ENCODE measurements at regions not wholly inside any gene's neighbourhood (a gene's known extent, or its start where the extent isn't known, plus 50 kb on each side); places are given as distances from the start of the nearest gene placed in this dataset.

GRCh38 chr3:31167666-31168065 is 273.2 kb upstream of the GADL1 start:
- DNase-seq (ENCODE audit: extremely low spot score): no peak
- TF ChIP-seq CTCF (IDR thresholded peaks at IDR 0.05; ENCODE audit: control extremely low read depth, extremely low read depth, low read depth, missing control alignments): no peak
- ChIA-PET POLR2A (no interaction called here), CTCF (interaction anchor here (1.5 kb wide), 1 partner anchor 11 kb away, joined by 5 read pairs; no protein-coding TSS in a partner anchor)

GRCh38 chr3:31170932-31171670 is 276.6 kb upstream of the GADL1 start:
- DNase-seq (ENCODE audit: extremely low spot score): no peak
- ChIA-PET POLR2A (no interaction called here), CTCF (no interaction called here)
- TF ChIP-seq CTCF (IDR thresholded peaks at IDR 0.05; ENCODE audit: control extremely low read depth, extremely low read depth, low read depth, missing control alignments): no peak

- ChIA-PET CTCF (interaction anchor here (1.0 to 1.6 kb wide), 4 partner anchors 12 to 238 kb away, joined by 3 to 5 read pairs (median 4); no protein-coding TSS in a partner anchor), POLR2A (no interaction called here)
- no peak for TF ChIP-seq CTCF (IDR thresholded peaks at IDR 0.05; ENCODE audit: control extremely low read depth, extremely low read depth, low read depth, missing control alignments)
Observed at GRCh38 chr3:31172336-31172735, 277.9 kb upstream of the GADL1 start.

GRCh38 chr3:31173118-31173718 is 278.8 kb upstream of the GADL1 start:
- POLR2A ChIA-PET: no interaction called here
- CTCF ChIA-PET: interaction anchor here (0.7 to 1.9 kb wide), 7 partner anchors 9 to 239 kb away, joined by 3 to 5 read pairs (median 4); no protein-coding TSS in a partner anchor
- no peak for DNase-seq (ENCODE audit: extremely low spot score)

More at GRCh38 chr3:31172336-31172735, 277.9 kb upstream of the GADL1 start:
- DNase-seq (ENCODE audit: extremely low spot score): no peak

GRCh38 chr3:31174079-31174478 is 279.6 kb upstream of the GADL1 start:
- no peak for TF ChIP-seq CTCF (IDR thresholded peaks at IDR 0.05; ENCODE audit: control extremely low read depth, extremely low read depth, low read depth, missing control alignments)
- POLR2A ChIA-PET: no interaction called here
- CTCF ChIA-PET: interaction anchor here (1.6 to 1.9 kb wide), 4 partner anchors 10 to 66 kb away, joined by 4 to 7 read pairs (median 4); no protein-coding TSS in a partner anchor
- DNase-seq (ENCODE audit: extremely low spot score): no peak

More at GRCh38 chr3:31173118-31173718, 278.8 kb upstream of the GADL1 start:
- TF ChIP-seq CTCF (IDR thresholded peaks at IDR 0.05; ENCODE audit: control extremely low read depth, extremely low read depth, low read depth, missing control alignments): no peak

GRCh38 chr3:31176045-31176444 is 281.6 kb upstream of the GADL1 start:
- DNase-seq (ENCODE audit: extremely low spot score): no peak
- POLR2A ChIA-PET: no interaction called here
- CTCF ChIA-PET: interaction anchor here (0.7 to 3.0 kb wide), 4 partner anchors 8 to 18 kb away, joined by 3 to 11 read pairs (median 6); no protein-coding TSS in a partner anchor
- TF ChIP-seq CTCF (IDR thresholded peaks at IDR 0.05; ENCODE audit: control extremely low read depth, extremely low read depth, low read depth, missing control alignments): no peak
